Kidney (tissue), 13 donors: ENCODE measurements at regions not wholly inside any gene's neighbourhood (a gene's known extent, or its start where the extent isn't known, plus 50 kb on each side); places are given as distances from the start of the nearest gene placed in this dataset.

Experiments used
- DNase-seq, 5 donors: peaks; one replicate each; pipeline ENCODE4 v3.0.0-alpha.2; 2013 to 2020
- FAIRE-seq: peaks from 2 replicates; lab custom pipeline; 2012; peaks lifted over from hg19 to GRCh38; lab: Jason Lieb, UNC
- H3K27ac ChIP-seq, 2 donors: one replicate each; pipeline ENCODE4 v1.7.0; 2013; ENCODE audit warnings: low read depth in 2 of 2, low read length in 2 of 2, inconsistent platforms in 1 of 2
- H3K27me3 ChIP-seq: one replicate; pipeline ENCODE4 v1.7.1; 2013; ENCODE audit warnings: low read length, inconsistent platforms; ENCODE audit not compliant: control insufficient read depth, insufficient read depth
- H3K36me3 ChIP-seq, 3 donors: one replicate each; pipeline versions ENCODE4 v1.7.0 to v1.7.1; 2013; ENCODE audit warnings: low read length in 3 of 3, control low read depth in 1 of 3, inconsistent platforms in 1 of 3; ENCODE audit not compliant: insufficient read depth in 3 of 3, control insufficient read depth in 2 of 3
- H3K4me1 ChIP-seq, 3 donors: one replicate each; pipeline versions ENCODE4 v1.7.0 to v1.7.1; 2013; ENCODE audit warnings: low read length in 3 of 3, inconsistent platforms in 1 of 3, low read depth in 1 of 3; ENCODE audit not compliant: control insufficient read depth in 2 of 3, insufficient read depth in 2 of 3
- H3K4me3 ChIP-seq, 3 donors: one replicate each; pipeline versions ENCODE4 v1.7.0 to v1.8.1; 2013; ENCODE audit warnings: low read length in 3 of 3, control low read depth in 1 of 3, inconsistent platforms in 1 of 3
- H3K9ac ChIP-seq, 3 donors: one replicate each; pipeline versions ENCODE4 v1.7.0 to v1.7.1; 2013; ENCODE audit warnings: low read length in 3 of 3, control low read depth in 1 of 3, inconsistent platforms in 1 of 3
- H3K9me3 ChIP-seq, 3 donors: one replicate each; pipeline versions ENCODE4 v1.7.0 to v1.7.1; 2013; ENCODE audit warnings: low read length in 3 of 3, control low read depth in 1 of 3, inconsistent platforms in 1 of 3; ENCODE audit not compliant: control insufficient read depth in 2 of 3, insufficient read depth in 1 of 3
- CTCF ChIP-seq: IDR thresholded peaks from 3 replicates; pipeline ENCODE4 v1.5.1; 2012; ENCODE audit warnings: mild to moderate bottlenecking, moderate library complexity, borderline replicate concordance; ENCODE audit not compliant: insufficient read depth; ENCODE audit errors: extremely low read depth
- intact Hi-C: fragments of 100-400 bp; cut with DNase I; formaldehyde crosslinking; loops from one replicate; pipeline ENCODE4 v1.11.1; 2022
- donor health status: control.
- donor health status: control.
- donor health status: control.
- donor health status: control.
- donor health status: control.
- donor health status: DM: yes; HTN: yes; CAD: no.
- donor health status: Normal renal cell carcinoma (clear cell type).

- no peak for FAIRE-seq
- TF ChIP-seq CTCF, result no peak
- Histone ChIP-seq H3K9ac (no peak overlapping the region), H3K4me3 (no peak overlapping the region), H3K4me1 (no peaks in the 10 kb centered on the region), H3K27ac (no peak overlapping the region), H3K9me3 (no peaks in the 10 kb centered on the region), H3K36me3 (no peaks in the 10 kb centered on the region), H3K27me3 (no peaks in the 10 kb centered on the region)
- intact Hi-C loops, result no loop called here
- DNase-seq, result no peak
These were observed 103.2 kb upstream of the PPP2R3A start for GRCh38 chr3:135862361-135862760.

- Histone ChIP-seq H3K27ac (no peak overlapping the region), H3K4me3 (no peak overlapping the region), H3K9me3 (no peaks in the 10 kb centered on the region), H3K27me3 (no peaks in the 10 kb centered on the region), H3K9ac (no peak overlapping the region), H3K36me3 (no peaks in the 10 kb centered on the region), H3K4me1 (no peaks in the 10 kb centered on the region)
- FAIRE-seq, result no peak
- DNase-seq, result no peak
- no peak for TF ChIP-seq CTCF
- intact Hi-C loops, result no loop called here
These were observed 101.5 kb upstream of the PPP2R3A start for GRCh38 chr3:135864060-135864459.

- intact Hi-C loops, result no loop called here
- no peaks in the 10 kb centered on the region for H3K4me1 ChIP-seq
- H3K36me3 ChIP-seq, result no peaks in the 10 kb centered on the region
- TF ChIP-seq CTCF, result no peak
- H3K9me3 ChIP-seq, result no peaks in the 10 kb centered on the region
- no peak overlapping the region for H3K27ac ChIP-seq
- no peak overlapping the region for H3K9ac ChIP-seq
- no peaks in the 10 kb centered on the region for H3K27me3 ChIP-seq
- FAIRE-seq (no peak), DNase-seq (no peak)
- no peak overlapping the region for H3K4me3 ChIP-seq
These were observed 100.4 kb upstream of the PPP2R3A start for GRCh38 chr3:135865085-135865484.

- intact Hi-C loops, result no loop called here
- Histone ChIP-seq H3K9me3 (no peaks in the 10 kb centered on the region), H3K27ac (no peak overlapping the region), H3K27me3 (no peaks in the 10 kb centered on the region), H3K4me3 (no peak overlapping the region), H3K36me3 (no peaks in the 10 kb centered on the region), H3K4me1 (no peaks in the 10 kb centered on the region), H3K9ac (no peak overlapping the region)
- no peak for TF ChIP-seq CTCF
- DNase-seq (no peak), FAIRE-seq (no peak)
These were observed 100.0 kb upstream of the PPP2R3A start for GRCh38 chr3:135865553-135865952.
